Activated T-helper 9 cell treated with anti-CD3 and anti-CD28 coated beads, Interleukin-2, amount 50 U/mL, for 16 hours (primary cell): ENCODE measurements at regions not wholly inside any gene's neighbourhood (a gene's known extent, or its start where the extent isn't known, plus 50 kb on each side); places are given as distances from the start of the nearest gene placed in this dataset.

Source experiments
- DNase-seq: peaks from one replicate; pipeline ENCODE4 v3.0.0-alpha.2; 2020; ENCODE audit warnings: low read depth

- DNase-seq = no peak
Measured at GRCh38 chr4:181676546-181676945, 566.7 kb upstream of the TENM3 start.

GRCh38 chr4:181677201-181677600 is 566.0 kb upstream of the TENM3 start:
- no peak for DNase-seq

GRCh38 chr4:181677621-181678020 is 565.6 kb upstream of the TENM3 start:
- DNase-seq = no peak

- no peak for DNase-seq
Measured at GRCh38 chr4:181679754-181680153, 563.4 kb upstream of the TENM3 start.

- DNase-seq = no peak
Measured at GRCh38 chr4:181682367-181683047, 560.7 kb upstream of the TENM3 start.

- no peak for DNase-seq
Measured at GRCh38 chr4:181684310-181684709, 558.9 kb upstream of the TENM3 start.

GRCh38 chr4:181685461-181685860 is 557.7 kb upstream of the TENM3 start:
- DNase-seq = no peak

GRCh38 chr4:181685911-181686310 is 557.3 kb upstream of the TENM3 start:
- DNase-seq = no peak

- DNase-seq = no peak
Measured at GRCh38 chr4:181687116-181687515, 556.1 kb upstream of the TENM3 start.

- DNase-seq = no peak
Measured at GRCh38 chr4:181688432-181688831, 554.8 kb upstream of the TENM3 start.

GRCh38 chr4:181688872-181689271 is 554.3 kb upstream of the TENM3 start:
- no peak for DNase-seq

GRCh38 chr4:181690498-181690897 is 552.7 kb upstream of the TENM3 start:
- DNase-seq = no peak

GRCh38 chr4:181692965-181693364 is 550.2 kb upstream of the TENM3 start:
- DNase-seq = no peak

GRCh38 chr4:181693517-181693916 is 549.7 kb upstream of the TENM3 start:
- DNase-seq = no peak

GRCh38 chr4:181698221-181698620 is 545.0 kb upstream of the TENM3 start:
- no peak for DNase-seq

- DNase-seq = no peak
Measured at GRCh38 chr4:181701214-181701613, 542.0 kb upstream of the TENM3 start.

GRCh38 chr4:181701894-181702293 is 541.3 kb upstream of the TENM3 start:
- no peak for DNase-seq

- DNase-seq = no peak
Measured at GRCh38 chr4:181702864-181703495, 540.2 kb upstream of the TENM3 start.

GRCh38 chr4:181710143-181710542 is 533.1 kb upstream of the TENM3 start:
- DNase-seq = no peak

- no peak for DNase-seq
Measured at GRCh38 chr4:181711387-181711786, 531.8 kb upstream of the TENM3 start.

- no peak for DNase-seq
Measured at GRCh38 chr4:181728305-181728966, 514.8 kb upstream of the TENM3 start.

- no peak for DNase-seq
Measured at GRCh38 chr4:181731900-181732299, 511.3 kb upstream of the TENM3 start.

GRCh38 chr4:181737744-181738143 is 505.5 kb upstream of the TENM3 start:
- no peak for DNase-seq
